Endothelial cell of umbilical vein (primary cell): ENCODE measurements at regions not wholly inside any gene's neighbourhood (a gene's known extent, or its start where the extent isn't known, plus 50 kb on each side); places are given as distances from the start of the nearest gene placed in this dataset.

ENCODE experiments used
- BruUV-seq: library from RNA; stranded (reverse); fragments of 400-500 nt; replicated peaks from 2 replicates; lab custom pipeline; 2021; lab: Mats Ljungman, UMichigan
- CTCF ChIA-PET: fragments of 300-600, 350-600 bp; sonication (Branson Sonifier 250); formaldehyde crosslinking; loops from one replicate; lab custom pipeline; 2021; ENCODE audit warnings: antibody characterized with exemption, inconsistent platforms; lab: Charles Lee
- POLR2A ChIA-PET: fragments of 300-600, 350-600 bp; sonication (Branson Sonifier 250); formaldehyde crosslinking; loops from one replicate; lab custom pipeline; 2021; ENCODE audit warnings: antibody characterized with exemption, inconsistent platforms; lab: Charles Lee
- DNase-seq: peaks from one replicate; pipeline ENCODE4 v3.0.0-alpha.2; 2011; ENCODE audit warnings: low read depth, low spot score
- FAIRE-seq: peaks from 2 replicates; lab custom pipeline; 2011; peaks lifted over from hg19 to GRCh38; lab: Jason Lieb, UNC
- H2AFZ ChIP-seq: 2 replicates; pipeline ENCODE4 v1.6.0; 2012; ENCODE audit warnings: low read depth, low read length, control low read depth, inconsistent platforms
- H3K27ac ChIP-seq: 2 replicates; pipeline ENCODE4 v1.5.1; 2011; ENCODE audit warnings: low read depth, mild to moderate bottlenecking, control low read depth, low read length, moderate library complexity; ENCODE audit not compliant: insufficient read depth
- H3K27me3 ChIP-seq, 2 experiments: 2 replicates each; pipeline versions ENCODE4 v1.6.0 to v1.6.1; 2011; ENCODE audit warnings: low read length in 2 of 2, mixed read lengths in 1 of 2; ENCODE audit not compliant: control insufficient read depth in 2 of 2, insufficient read depth in 2 of 2
- H3K36me3 ChIP-seq, 2 experiments: 2 replicates in 1 of 2; 3 replicates in 1 of 2; pipeline ENCODE4 v1.5.1; 2011; ENCODE audit warnings: low read length in 2 of 2, mild to moderate bottlenecking in 1 of 2, moderate library complexity in 1 of 2; ENCODE audit not compliant: control insufficient read depth in 2 of 2, insufficient read depth in 2 of 2; ENCODE audit errors: extremely low read depth in 1 of 2
- H3K4me1 ChIP-seq: 3 replicates; pipeline ENCODE4 v1.5.1; 2011; ENCODE audit warnings: mild to moderate bottlenecking, low read length; ENCODE audit not compliant: control insufficient read depth, insufficient read depth; ENCODE audit errors: extremely low read depth
- H3K4me2 ChIP-seq: 2 replicates; pipeline ENCODE4 v1.6.1; 2011; ENCODE audit warnings: low read length, control low read depth, mixed read lengths; ENCODE audit not compliant: insufficient read depth
- H3K4me3 ChIP-seq, 3 experiments: fragments of 200-600 bp in 1 of 3; sonication (generic), shearing (Covaris generic) in 1 of 3; replicated peaks in 1 of 3; 2 replicates each; pipeline ENCODE4 v1.5.1; 2011 to 2016; ENCODE audit warnings: control low read depth in 3 of 3, low read length in 3 of 3, mild to moderate bottlenecking in 2 of 3, inconsistent platforms in 1 of 3, low read depth in 1 of 3, moderate library complexity in 1 of 3; ENCODE audit not compliant: insufficient read depth in 1 of 3
- H3K79me2 ChIP-seq: 2 replicates; pipeline ENCODE4 v1.6.0; 2012; ENCODE audit warnings: low read length, inconsistent platforms; ENCODE audit not compliant: control insufficient read depth, insufficient read depth
- H3K9ac ChIP-seq: replicated peaks from 2 replicates; pipeline ENCODE3; 2011; ENCODE audit warnings: low read length, control low read depth; ENCODE audit not compliant: insufficient read depth; ENCODE audit errors: extremely low read depth
- H3K9me1 ChIP-seq: replicated peaks from 3 replicates; pipeline ENCODE4 v1.6.0; 2011; ENCODE audit warnings: mild to moderate bottlenecking, low read length; ENCODE audit not compliant: control insufficient read depth, insufficient read depth; ENCODE audit errors: extremely low read depth
- H3K9me3 ChIP-seq: replicated peaks from 2 replicates; pipeline ENCODE4 v1.5.1; 2012; ENCODE audit warnings: low read length, inconsistent platforms; ENCODE audit not compliant: control insufficient read depth, insufficient read depth
- H4K20me1 ChIP-seq: replicated peaks from 2 replicates; pipeline ENCODE3; 2011; ENCODE audit warnings: mild to moderate bottlenecking, low read length; ENCODE audit not compliant: control insufficient read depth, insufficient read depth; ENCODE audit errors: extremely low read depth
- CTCF ChIP-seq, 2 donors: IDR thresholded peaks; 1 replicate in 1 of 2; 2 replicates in 1 of 2; pipeline ENCODE4 v1.5.1; 2011; ENCODE audit warnings: low read length in 2 of 2, mild to moderate bottlenecking in 2 of 2, moderate library complexity in 2 of 2, control low read depth in 1 of 2, inconsistent platforms in 1 of 2, low read depth in 1 of 2; ENCODE audit not compliant: insufficient read depth in 1 of 2; ENCODE audit errors: extremely low read depth in 1 of 2
- EZH2 ChIP-seq: IDR thresholded peaks from 2 replicates; pipeline ENCODE4 v1.6.1; 2012; ENCODE audit warnings: borderline replicate concordance, low read depth, mild to moderate bottlenecking, moderate library complexity, low read length, inconsistent platforms; ENCODE audit not compliant: severe bottlenecking
- FOS ChIP-seq: IDR thresholded peaks from 2 replicates; pipeline ENCODE4 v1.6.1; 2011; ENCODE audit warnings: mild to moderate bottlenecking, low read length, moderate library complexity, borderline replicate concordance; ENCODE audit not compliant: insufficient read depth
- GATA2 ChIP-seq: IDR thresholded peaks from 2 replicates; pipeline ENCODE4 v1.7.0; 2011; ENCODE audit warnings: low read depth, mild to moderate bottlenecking, moderate library complexity, mixed read lengths, low read length; ENCODE audit not compliant: insufficient read length, insufficient read depth
- JUN ChIP-seq: IDR thresholded peaks from 2 replicates; pipeline ENCODE4 v1.6.1; 2011; ENCODE audit warnings: borderline replicate concordance, low read depth; ENCODE audit not compliant: insufficient read length, insufficient read depth
- MAX ChIP-seq: IDR thresholded peaks from 2 replicates; pipeline ENCODE4 v1.6.1; 2011; ENCODE audit not compliant: insufficient read depth, insufficient read length
- MYC ChIP-seq: IDR thresholded peaks from one replicate; pipeline ENCODE4 v1.6.1; 2011; ENCODE audit warnings: mild to moderate bottlenecking, low read depth, low read length
- POLR2A ChIP-seq: IDR thresholded peaks from 2 replicates; pipeline ENCODE4 v1.6.1; 2012; ENCODE audit warnings: low read depth, mild to moderate bottlenecking, control low read depth, low read length
- POLR2AphosphoS5 ChIP-seq: IDR thresholded peaks from 2 replicates; pipeline ENCODE4 v1.6.1; 2012; ENCODE audit warnings: low read depth, mild to moderate bottlenecking, control low read depth, low read length, moderate library complexity; ENCODE audit not compliant: insufficient read depth
- dilution Hi-C: fragments of 300-500 bp; cut with MboI; formaldehyde crosslinking; loops from one replicate; pipeline ENCODE4 v1.15.0; 2019; ENCODE audit warnings: low sequenced_read_pairs; ENCODE audit not compliant: extremely low pct_ligation_motif_present
- intact Hi-C: fragments of 100-400 bp; cut with micrococcal nuclease; formaldehyde crosslinking; loops from one replicate; pipeline ENCODE4 v1.10.0; 2022

- BruUV-seq: no TSS peak
- Histone ChIP-seq H4K20me1 (no peaks in the 10 kb centered on the region), H3K79me2 (no peaks in the 10 kb centered on the region), H2AFZ (no peak overlapping the region), H3K9me3 (no peaks in the 10 kb centered on the region), H3K27ac (no peak overlapping the region), H3K4me2 (no peak overlapping the region), H3K27me3 (no peaks in the 10 kb centered on the region), H3K36me3 (no peaks in the 10 kb centered on the region), H3K4me3 (no peak overlapping the region), H3K4me1 (no peaks in the 10 kb centered on the region), H3K9ac (no peak overlapping the region), H3K9me1 (no peaks in the 10 kb centered on the region)
- CTCF ChIA-PET: no interaction called here
- dilution Hi-C loops: no loop called here
- FAIRE-seq: no peak
- POLR2A ChIA-PET: no interaction called here
- DNase-seq: no peak
- TF ChIP-seq GATA2: no peak
- TF ChIP-seq MAX: no peak
- intact Hi-C loops: no loop called here
Observed at GRCh38 chr1:170351366-170351946, 180.5 kb upstream of the GORAB start.

GRCh38 chr1:170354246-170354645 lies 177.7 kb upstream of the GORAB start:
- Histone ChIP-seq H3K4me1 (no peaks in the 10 kb centered on the region), H3K36me3 (no peaks in the 10 kb centered on the region), H3K9me1 (no peaks in the 10 kb centered on the region), H3K9ac (no peak overlapping the region), H4K20me1 (no peaks in the 10 kb centered on the region), H2AFZ (no peak overlapping the region), H3K4me2 (no peak overlapping the region), H3K4me3 (no peak overlapping the region), H3K27ac (no peak overlapping the region), H3K9me3 (no peaks in the 10 kb centered on the region), H3K79me2 (no peaks in the 10 kb centered on the region), H3K27me3 (no peaks in the 10 kb centered on the region)
- FAIRE-seq: no peak
- TF ChIP-seq CTCF (IDR thresholded peaks at IDR 0.05; ENCODE audit: extremely low read depth in 1 of 2, insufficient read depth in 1 of 2, low read depth in 1 of 2, low read length in 2 of 2) (no peak), POLR2AphosphoS5 (no peak), POLR2A (no peak), EZH2 (no peak), JUN (no peak), FOS (no peak), MAX (no peak), GATA2 (no peak), MYC (no peak)
- BruUV-seq: no TSS peak
- ChIA-PET CTCF (interaction anchor here (0.9 kb wide), 1 partner anchor 42 kb away, joined by 3 read pairs; no protein-coding TSS in a partner anchor), POLR2A (no interaction called here)
- intact Hi-C loops (no loop called here), dilution Hi-C loops (no loop called here)
- no peak for DNase-seq
